Mesodermal cell (in vitro differentiated cells): ENCODE measurements at regions not wholly inside any gene's neighbourhood (a gene's known extent, or its start where the extent isn't known, plus 50 kb on each side); places are given as distances from the start of the nearest gene placed in this dataset.
A peak's percentile ranks its signal among the peaks of the same experiment; 100 is the strongest.

Experiments used
- H3K27ac ChIP-seq: 2 replicates; pipeline ENCODE4 v1.7.0; 2013; ENCODE audit warnings: mild to moderate bottlenecking, low read depth, low read length, moderate library complexity; ENCODE audit not compliant: severe bottlenecking
- H3K36me3 ChIP-seq: 2 replicates; pipeline ENCODE4 v1.7.1; 2013; ENCODE audit warnings: mild to moderate bottlenecking, low read length, moderate library complexity; ENCODE audit not compliant: control insufficient read depth, insufficient read depth
- H3K4me1 ChIP-seq: one replicate; pipeline ENCODE4 v1.7.1; 2013; ENCODE audit warnings: mild to moderate bottlenecking, low read length; ENCODE audit not compliant: insufficient read depth, control insufficient read depth, poor library complexity, severe bottlenecking
- H3K4me3 ChIP-seq: 2 replicates; pipeline ENCODE4 v1.7.0; 2013; ENCODE audit warnings: low read length, control low read depth, mild to moderate bottlenecking; ENCODE audit not compliant: insufficient read depth, poor library complexity, severe bottlenecking; ENCODE audit errors: extremely low read depth
- H3K9me3 ChIP-seq: 2 replicates; pipeline ENCODE4 v1.7.1; 2013; ENCODE audit warnings: mild to moderate bottlenecking, low read length, moderate library complexity; ENCODE audit not compliant: control insufficient read depth
- WGBS, 2 experiments: methylation state at CpG; one replicate each; pipeline ENCODE4 v1.1.5; 2013; ENCODE audit warnings: missing lambda C conversion rate in 2 of 2; ENCODE audit not compliant: insufficient coverage in 2 of 2; 5-methylcytosine and 5-hydroxymethylcytosine counted together

GRCh38 chr13:105365831-105366230, 1169.6 kb downstream of the EFNB2 start:
- Histone ChIP-seq H3K4me1 (peaks cover 4% of the 10 kb centered on the region), H3K9me3 (no peaks in the 10 kb centered on the region), H3K4me3 (no peak overlapping the region), H3K27ac (no peak overlapping the region), H3K36me3 (no peaks in the 10 kb centered on the region)
- no CpG with 5 or more reads among the region's 1 CpG for WGBS, 2 experiments

GRCh38 chr13:105365021-105365550, 1170.4 kb downstream of the EFNB2 start:
- no peak overlapping the region for H3K4me3 ChIP-seq
- H3K27ac ChIP-seq: no peak overlapping the region
- peaks cover 4% of the 10 kb centered on the region for H3K4me1 ChIP-seq
- H3K36me3 ChIP-seq: no peaks in the 10 kb centered on the region
- no CpG with 5 or more reads among the region's 3 CpGs for WGBS, 2 experiments
- no peaks in the 10 kb centered on the region for H3K9me3 ChIP-seq

GRCh38 chr13:105364191-105364590, 1171.3 kb downstream of the EFNB2 start:
- no peak overlapping the region for H3K4me3 ChIP-seq
- no peak overlapping the region for H3K27ac ChIP-seq
- no peaks in the 10 kb centered on the region for H3K36me3 ChIP-seq
- H3K4me1 ChIP-seq: peaks cover 4% of the 10 kb centered on the region
- 80% methylated on average over 1 of the region's 3 CpGs; no CpG with 5 or more reads in 1 of the 2 experiments for WGBS, 2 experiments
- no peaks in the 10 kb centered on the region for H3K9me3 ChIP-seq

DNA sequence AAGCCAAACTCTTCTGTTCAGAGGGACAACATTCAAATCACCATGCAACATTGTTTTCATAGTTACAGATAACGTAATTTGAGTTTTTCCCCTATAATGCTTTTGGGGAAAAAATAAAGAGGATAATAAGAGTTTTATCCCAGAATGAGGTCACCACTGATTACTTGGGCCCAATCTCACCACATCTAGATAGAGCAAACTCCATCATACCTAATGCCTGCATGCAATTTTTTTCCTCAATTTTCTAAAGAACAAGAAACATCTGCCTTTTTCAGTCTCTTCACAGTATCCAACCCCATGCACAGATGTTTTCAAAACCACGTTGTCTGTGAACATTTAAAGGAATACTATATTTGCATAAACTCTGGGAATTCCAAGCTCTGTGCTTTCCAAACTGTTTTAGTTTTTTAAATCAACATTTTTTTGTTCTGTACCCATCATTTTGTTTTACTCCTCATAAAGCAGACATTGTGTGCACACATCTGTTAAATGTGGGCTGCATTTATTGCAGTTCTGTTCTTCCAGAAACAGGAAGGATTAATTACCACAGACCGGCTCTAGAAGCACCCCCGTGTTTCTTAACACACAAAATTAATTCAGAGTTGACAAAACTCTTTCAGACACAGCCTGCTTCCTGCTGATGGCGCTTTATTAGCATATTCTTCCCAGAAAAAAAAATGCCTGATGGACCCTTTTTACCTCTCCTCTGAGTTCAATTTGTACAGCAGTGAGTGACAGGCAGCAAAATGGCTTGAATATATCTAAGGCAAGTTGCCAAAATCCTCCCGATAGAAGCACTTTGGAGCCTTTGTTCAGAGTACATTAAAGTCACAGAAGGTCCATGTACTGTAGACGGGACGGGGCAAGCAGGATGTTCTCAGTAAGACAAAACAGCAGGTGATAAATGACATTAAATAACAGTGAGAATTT, 1171.9 kb downstream of the EFNB2 start:
- Histone ChIP-seq H3K4me1 (peaks cover 4% of the 10 kb centered on the region), H3K27ac (peak overlapping the region; percentile 12), H3K36me3 (no peaks in the 10 kb centered on the region), H3K4me3 (no peak overlapping the region), H3K9me3 (no peaks in the 10 kb centered on the region)
- 51% methylated on average over 4 of the region's 8 CpGs; no CpG with 5 or more reads in 1 of the 2 experiments for WGBS, 2 experiments

GRCh38 chr13:105353654-105354053, 1181.8 kb downstream of the EFNB2 start:
- H3K9me3 ChIP-seq: no peaks in the 10 kb centered on the region
- H3K36me3 ChIP-seq: no peaks in the 10 kb centered on the region
- 100% methylated on average over 2 of the region's 4 CpGs for WGBS, 2 experiments
- H3K4me1 ChIP-seq: no peaks in the 10 kb centered on the region
- H3K4me3 ChIP-seq: no peak overlapping the region
- no peak overlapping the region for H3K27ac ChIP-seq

- WGBS, 2 experiments: 95 to 100% methylated on average over 2 to 3 of the region's 7 CpGs
- Histone ChIP-seq H3K27ac (no peak overlapping the region), H3K4me3 (no peak overlapping the region), H3K4me1 (peaks cover 5% of the 10 kb centered on the region), H3K9me3 (no peaks in the 10 kb centered on the region), H3K36me3 (no peaks in the 10 kb centered on the region)
These were observed 1186.3 kb downstream of the EFNB2 start for GRCh38 chr13:105349082-105349723.

- H3K4me1 ChIP-seq: peaks cover 5% of the 10 kb centered on the region
- no peaks in the 10 kb centered on the region for H3K9me3 ChIP-seq
- no peaks in the 10 kb centered on the region for H3K36me3 ChIP-seq
- H3K27ac ChIP-seq: no peak overlapping the region
- H3K4me3 ChIP-seq: no peak overlapping the region
- 100% methylated on average over 1 of the region's 5 CpGs; no CpG with 5 or more reads in 1 of the 2 experiments for WGBS, 2 experiments
These were observed 1189.2 kb downstream of the EFNB2 start for GRCh38 chr13:105346141-105346775.

DNA sequence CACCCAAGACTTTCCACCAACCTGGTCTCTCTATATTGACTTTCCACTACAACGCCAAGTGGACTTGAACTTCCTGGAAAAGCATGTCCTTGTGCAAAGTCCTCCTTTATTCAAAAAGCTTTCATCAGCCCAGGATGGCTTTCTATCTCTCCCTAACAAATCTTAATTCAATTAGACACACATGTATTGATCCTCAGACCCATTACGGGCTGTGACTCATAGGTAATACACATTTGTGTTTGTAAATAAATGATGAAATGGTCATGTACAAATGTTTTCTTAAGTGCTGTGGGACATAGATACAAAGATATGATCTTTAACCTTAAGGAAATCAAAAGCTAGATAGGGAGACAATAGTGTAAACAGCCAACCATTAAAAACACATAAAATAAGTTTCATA, 1189.7 kb downstream of the EFNB2 start:
- WGBS, 2 experiments: 91% methylated on average over 1 of the region's 2 CpGs
- Histone ChIP-seq H3K4me1 (peaks cover 5% of the 10 kb centered on the region), H3K27ac (no peak overlapping the region), H3K9me3 (no peaks in the 10 kb centered on the region), H3K4me3 (no peak overlapping the region), H3K36me3 (no peaks in the 10 kb centered on the region)

GRCh38 chr13:105345131-105345530, 1190.3 kb downstream of the EFNB2 start:
- 100% methylated on average over 1 to 2 of the region's 3 CpGs for WGBS, 2 experiments
- Histone ChIP-seq H3K4me1 (peaks cover 5% of the 10 kb centered on the region), H3K4me3 (no peak overlapping the region), H3K9me3 (no peaks in the 10 kb centered on the region), H3K36me3 (no peaks in the 10 kb centered on the region), H3K27ac (no peak overlapping the region)

DNA sequence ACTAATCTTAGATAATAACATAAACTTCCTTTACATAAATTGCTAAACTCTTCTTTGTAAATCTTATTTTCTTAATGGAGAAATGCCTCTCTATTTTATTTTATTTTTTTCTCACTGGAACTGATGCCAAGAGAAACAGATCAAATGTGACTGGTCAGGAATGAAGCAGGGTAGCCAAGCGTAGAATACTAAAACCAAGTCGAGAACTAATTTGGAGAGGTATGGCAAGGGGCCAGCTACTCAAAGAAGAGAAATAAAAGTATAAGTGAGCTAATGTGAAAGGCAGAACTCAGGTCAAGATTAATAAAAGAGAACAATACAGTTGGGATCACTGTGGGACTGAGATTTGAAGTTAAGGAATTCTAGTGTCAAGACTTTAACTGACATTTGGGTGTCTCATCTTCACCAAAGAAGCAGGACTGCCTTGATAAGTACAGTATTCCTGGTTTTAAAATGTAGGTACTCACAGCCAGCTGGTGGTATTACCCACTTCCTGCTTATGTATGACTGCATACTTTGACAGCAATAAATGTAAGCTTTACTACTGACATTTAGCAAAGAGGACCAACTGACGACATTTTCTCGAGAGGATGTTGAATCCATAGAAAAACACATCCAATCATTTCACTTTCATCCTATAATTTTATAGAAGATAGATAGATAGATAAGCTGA, 1192.2 kb downstream of the EFNB2 start:
- 83 to 100% methylated on average over 2 of the region's 4 CpGs for WGBS, 2 experiments
- Histone ChIP-seq H3K27ac (no peak overlapping the region), H3K4me3 (no peak overlapping the region), H3K36me3 (no peaks in the 10 kb centered on the region), H3K9me3 (no peaks in the 10 kb centered on the region), H3K4me1 (peaks cover 5% of the 10 kb centered on the region)
